ENCODE measurements at regions not wholly inside any gene's neighbourhood (a gene's known extent, or its start where the extent isn't known, plus 50 kb on each side); places are given as distances from the start of the nearest gene placed in this dataset.

GRCh38 chr1:98472878-98473277 lies 188.6 kb upstream of the SNX7 start:
- H3K27ac ChIP-seq (ENCODE audit: low read depth in 1 of 2, low read length in 2 of 2) = no peak overlapping the region
- ChIA-PET CTCF (no interaction called here), POLR2A (no interaction called here)
- no peaks in the 10 kb centered on the region for H3K9me3 ChIP-seq (ENCODE audit: control insufficient read depth in 1 of 2, insufficient read depth in 1 of 2, low read length in 2 of 2)
- ATAC-seq (ENCODE audit: poor library complexity) (no peak), DNase-seq (no peak)
- no peaks in the 10 kb centered on the region for H3K4me1 ChIP-seq (ENCODE audit: insufficient read depth, low read length)
- Mint-ChIP-seq H3K27ac (no peak overlapping the region), H3K36me3 (ENCODE audit: low read depth) (no peaks in the 10 kb centered on the region), H3K4me3 (no peak overlapping the region), H3K4me1 (ENCODE audit: low read depth) (no peaks in the 10 kb centered on the region), H3K9me3 (no peaks in the 10 kb centered on the region), H3K27me3 (no peaks in the 10 kb centered on the region)
- no peak for TF ChIP-seq CTCF (IDR thresholded peaks at IDR 0.05)
- H3K27me3 ChIP-seq (ENCODE audit: control insufficient read depth in 1 of 2, insufficient read depth in 2 of 2, low read length in 2 of 2) = no peaks in the 10 kb centered on the region
- H3K36me3 ChIP-seq (ENCODE audit: insufficient read depth, low read length) = no peaks in the 10 kb centered on the region
- no peak overlapping the region for H3K4me3 ChIP-seq (ENCODE audit: low read length)
- intact Hi-C loops (cut with DNase I, micrococcal nuclease) = no loop called here

- intact Hi-C loops (cut with DNase I, micrococcal nuclease) = no loop called here
- CTCF ChIA-PET = no interaction called here
Observed at GRCh38 chr1:98471633-98472032, 189.9 kb upstream of the SNX7 start.

GRCh38 chr1:98468111-98468717 lies 193.3 kb upstream of the SNX7 start:
- CTCF ChIA-PET = no interaction called here
- Mint-ChIP-seq H3K4me3 (no peak overlapping the region), H3K36me3 (ENCODE audit: low read depth) (no peaks in the 10 kb centered on the region), H3K27me3 (no peaks in the 10 kb centered on the region), H3K9me3 (no peaks in the 10 kb centered on the region), H3K27ac (no peak overlapping the region), H3K4me1 (ENCODE audit: low read depth) (no peaks in the 10 kb centered on the region)
- Histone ChIP-seq H3K36me3 (ENCODE audit: insufficient read depth, low read length) (no peaks in the 10 kb centered on the region), H3K27ac (ENCODE audit: low read depth in 1 of 2, low read length in 2 of 2) (no peak overlapping the region), H3K27me3 (ENCODE audit: control insufficient read depth in 1 of 2, insufficient read depth in 2 of 2, low read length in 2 of 2) (no peaks in the 10 kb centered on the region), H3K4me3 (ENCODE audit: low read length) (no peak overlapping the region), H3K4me1 (ENCODE audit: insufficient read depth, low read length) (no peaks in the 10 kb centered on the region), H3K9me3 (ENCODE audit: control insufficient read depth in 1 of 2, insufficient read depth in 1 of 2, low read length in 2 of 2) (no peaks in the 10 kb centered on the region)
- POLR2A ChIA-PET = interaction anchor here (0.7 kb wide), 1 partner anchor 548 kb away, joined by 3 read pairs; no protein-coding TSS in a partner anchor
- intact Hi-C loops (cut with DNase I, micrococcal nuclease) = loop anchor here (5.0 to 10.0 kb wide), 2 partner anchors 1501 to 1503 kb away; no protein-coding TSS in a partner anchor
- ATAC-seq (ENCODE audit: poor library complexity) (no peak), DNase-seq (peak in 3 of 14 experiments; percentile 44 to 53 (median 50))
- no peak for TF ChIP-seq CTCF (IDR thresholded peaks at IDR 0.05)

More at GRCh38 chr1:98471633-98472032, 189.9 kb upstream of the SNX7 start:
- no peak for TF ChIP-seq CTCF (IDR thresholded peaks at IDR 0.05)
- POLR2A ChIA-PET = no interaction called here
- Mint-ChIP-seq H3K36me3 (ENCODE audit: low read depth) (no peaks in the 10 kb centered on the region), H3K4me1 (ENCODE audit: low read depth) (no peaks in the 10 kb centered on the region), H3K27ac (no peak overlapping the region), H3K9me3 (no peaks in the 10 kb centered on the region), H3K27me3 (no peaks in the 10 kb centered on the region), H3K4me3 (no peak overlapping the region)
- H3K4me1 ChIP-seq (ENCODE audit: insufficient read depth, low read length) = no peaks in the 10 kb centered on the region
- H3K27ac ChIP-seq (ENCODE audit: low read depth in 1 of 2, low read length in 2 of 2) = no peak overlapping the region
- no peaks in the 10 kb centered on the region for H3K9me3 ChIP-seq (ENCODE audit: control insufficient read depth in 1 of 2, insufficient read depth in 1 of 2, low read length in 2 of 2)
- no peaks in the 10 kb centered on the region for H3K27me3 ChIP-seq (ENCODE audit: control insufficient read depth in 1 of 2, insufficient read depth in 2 of 2, low read length in 2 of 2)
- ATAC-seq (ENCODE audit: poor library complexity) (no peak), DNase-seq (no peak)
- H3K36me3 ChIP-seq (ENCODE audit: insufficient read depth, low read length) = no peaks in the 10 kb centered on the region
- no peak overlapping the region for H3K4me3 ChIP-seq (ENCODE audit: low read length)

Measured in CD4-positive, alpha-beta T cell (primary cell).